Large intestine (tissue), 3 donors: ENCODE measurements at regions not wholly inside any gene's neighbourhood (a gene's known extent, or its start where the extent isn't known, plus 50 kb on each side); places are given as distances from the start of the nearest gene placed in this dataset.

Source experiments
- DNase-seq, 2 donors: peaks; one replicate each; pipeline versions ENCODE4 v3.0.0 to v3.0.0-alpha.2; 2013
- H3K27ac ChIP-seq: one replicate; pipeline ENCODE4 v1.5.1; 2013; ENCODE audit warnings: low read length
- H3K27me3 ChIP-seq: 2 replicates; pipeline ENCODE4 v1.6.1; 2013; ENCODE audit warnings: low read length; ENCODE audit not compliant: control insufficient read depth, insufficient read depth
- H3K36me3 ChIP-seq: 2 replicates; pipeline ENCODE4 v1.6.1; 2013; ENCODE audit warnings: low read length; ENCODE audit not compliant: control insufficient read depth, insufficient read depth
- H3K4me1 ChIP-seq: one replicate; pipeline ENCODE4 v1.6.1; 2013; ENCODE audit warnings: low read length; ENCODE audit not compliant: control insufficient read depth, insufficient read depth
- H3K4me3 ChIP-seq: one replicate; pipeline ENCODE4 v1.5.1; 2013; ENCODE audit warnings: low read length
- H3K9me3 ChIP-seq: one replicate; pipeline ENCODE4 v1.6.1; 2013; ENCODE audit warnings: mild to moderate bottlenecking, low read depth, low read length, moderate library complexity; ENCODE audit not compliant: control insufficient read depth
- WGBS: methylation state at CpG from one replicate; pipeline ENCODE4 v1.1.5; 2013; ENCODE audit warnings: low lambda C conversion rate; ENCODE audit not compliant: insufficient coverage; 5-methylcytosine and 5-hydroxymethylcytosine counted together

DNA sequence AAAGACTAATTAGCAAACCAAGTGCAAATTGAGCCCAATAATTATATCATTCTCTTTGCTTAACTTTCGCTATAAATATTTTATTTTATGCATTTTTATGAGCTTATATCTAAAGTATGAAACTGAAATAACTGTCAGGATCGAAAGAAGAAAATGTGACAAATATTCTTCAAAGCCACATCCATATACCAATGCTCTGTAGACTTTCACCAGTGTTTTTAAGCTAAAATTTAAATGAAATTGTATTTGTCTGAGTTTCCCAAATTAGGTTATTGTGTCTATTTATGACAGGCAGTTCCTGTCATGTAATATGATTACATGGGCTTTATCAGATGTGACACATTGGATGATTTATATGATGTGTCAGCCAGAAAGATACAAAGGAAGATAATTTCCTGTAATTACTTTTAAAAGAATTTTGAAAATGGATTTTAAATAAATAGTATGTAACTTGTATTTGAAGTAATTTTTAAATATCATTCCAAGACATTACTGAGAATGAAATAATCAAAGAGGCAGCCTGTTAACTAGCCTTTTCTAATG lies 317.9 kb upstream of the KLF6 start:
- H3K27ac ChIP-seq, result no peak overlapping the region
- H3K27me3 ChIP-seq, result no peaks in the 10 kb centered on the region
- no peaks in the 10 kb centered on the region for H3K36me3 ChIP-seq
- H3K9me3 ChIP-seq, result no peaks in the 10 kb centered on the region
- 80% methylated on average over 1 of the region's 2 CpGs for WGBS
- no peak for DNase-seq
- no peak overlapping the region for H3K4me3 ChIP-seq
- no peaks in the 10 kb centered on the region for H3K4me1 ChIP-seq

DNA sequence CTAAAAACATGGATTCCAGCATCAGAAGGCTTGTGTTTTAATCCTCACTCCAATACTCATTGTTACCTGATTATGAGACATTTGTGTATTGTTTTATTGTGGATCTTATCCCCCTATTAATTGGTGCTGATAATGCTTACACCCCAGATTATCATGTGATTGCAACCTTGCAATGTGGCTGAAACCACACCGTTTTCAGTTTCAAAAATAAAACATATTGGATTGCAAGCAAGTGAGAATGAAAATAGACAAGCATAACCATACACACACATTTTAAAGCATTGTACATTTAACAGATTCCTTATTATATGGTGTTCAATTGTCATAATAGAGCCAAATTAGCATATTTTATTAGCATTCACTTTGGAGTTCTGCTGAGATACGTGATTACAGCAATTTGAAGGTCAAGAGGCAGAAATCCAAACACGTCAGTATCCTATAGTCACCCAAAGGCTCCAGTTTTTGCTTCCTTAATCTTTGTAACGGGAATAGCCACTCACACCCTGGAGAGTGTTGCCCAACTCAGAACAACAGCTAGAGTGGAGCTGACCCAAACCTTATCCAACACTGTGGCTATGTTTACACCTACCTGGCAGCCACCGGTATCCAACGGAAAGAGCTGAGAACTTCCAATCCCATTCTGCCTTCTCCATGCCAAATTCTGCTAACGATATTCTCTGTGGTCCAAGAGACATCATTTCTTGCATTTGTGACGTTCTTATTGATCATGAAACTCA lies 317.1 kb upstream of the KLF6 start:
- WGBS, result 80% methylated on average over 1 of the region's 8 CpGs
- no peak overlapping the region for H3K27ac ChIP-seq
- H3K36me3 ChIP-seq, result no peaks in the 10 kb centered on the region
- DNase-seq, result no peak
- H3K27me3 ChIP-seq, result no peaks in the 10 kb centered on the region
- H3K4me3 ChIP-seq, result no peak overlapping the region
- no peaks in the 10 kb centered on the region for H3K9me3 ChIP-seq
- H3K4me1 ChIP-seq, result no peaks in the 10 kb centered on the region

DNA sequence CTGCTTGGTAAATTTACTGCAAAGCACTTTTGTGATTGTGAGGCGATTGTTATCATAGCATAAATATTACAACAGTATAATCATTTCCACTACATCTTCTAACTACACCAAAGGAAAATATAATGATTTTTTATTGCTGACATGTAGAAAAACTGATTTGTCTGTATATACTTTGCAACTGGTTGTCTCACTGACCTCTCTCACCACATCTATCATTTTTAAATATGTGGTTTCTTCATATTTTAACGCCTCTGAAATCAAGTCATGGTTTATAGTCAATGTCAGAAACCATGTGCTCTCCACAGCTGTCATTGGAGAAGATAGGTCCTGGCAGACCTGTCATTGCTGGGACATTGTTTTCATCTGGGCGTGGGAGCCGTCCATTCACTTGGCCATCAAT lies 315.4 kb upstream of the KLF6 start:
- Histone ChIP-seq H3K4me3 (no peak overlapping the region), H3K27me3 (peaks cover 4% of the 10 kb centered on the region), H3K27ac (no peak overlapping the region), H3K9me3 (no peaks in the 10 kb centered on the region), H3K4me1 (no peaks in the 10 kb centered on the region), H3K36me3 (no peaks in the 10 kb centered on the region)
- 83% methylated on average over 2 of the region's 4 CpGs for WGBS
- DNase-seq, result no peak

DNA sequence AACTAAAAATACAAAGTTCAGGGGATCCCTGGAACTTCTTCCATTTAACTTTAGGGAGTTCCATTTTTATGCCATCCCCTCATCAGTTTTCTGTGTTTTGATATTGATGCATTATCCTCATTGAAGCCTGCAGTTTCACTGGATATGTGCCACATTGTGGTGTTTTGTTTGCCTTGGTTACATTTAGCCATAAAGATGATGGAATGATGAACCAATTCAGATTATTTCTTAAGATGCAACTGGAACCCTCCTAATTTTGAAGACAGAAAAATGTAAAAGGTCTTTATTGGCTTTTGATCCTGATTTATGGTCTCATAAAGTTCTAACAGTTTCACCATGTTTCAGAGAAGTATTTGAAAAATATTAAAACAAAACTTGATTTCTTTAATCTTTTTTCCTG lies 314.2 kb upstream of the KLF6 start:
- Histone ChIP-seq H3K9me3 (no peaks in the 10 kb centered on the region), H3K27me3 (peaks cover 4% of the 10 kb centered on the region), H3K36me3 (no peaks in the 10 kb centered on the region), H3K27ac (no peak overlapping the region), H3K4me3 (no peak overlapping the region), H3K4me1 (no peaks in the 10 kb centered on the region)
- no peak for DNase-seq

DNA sequence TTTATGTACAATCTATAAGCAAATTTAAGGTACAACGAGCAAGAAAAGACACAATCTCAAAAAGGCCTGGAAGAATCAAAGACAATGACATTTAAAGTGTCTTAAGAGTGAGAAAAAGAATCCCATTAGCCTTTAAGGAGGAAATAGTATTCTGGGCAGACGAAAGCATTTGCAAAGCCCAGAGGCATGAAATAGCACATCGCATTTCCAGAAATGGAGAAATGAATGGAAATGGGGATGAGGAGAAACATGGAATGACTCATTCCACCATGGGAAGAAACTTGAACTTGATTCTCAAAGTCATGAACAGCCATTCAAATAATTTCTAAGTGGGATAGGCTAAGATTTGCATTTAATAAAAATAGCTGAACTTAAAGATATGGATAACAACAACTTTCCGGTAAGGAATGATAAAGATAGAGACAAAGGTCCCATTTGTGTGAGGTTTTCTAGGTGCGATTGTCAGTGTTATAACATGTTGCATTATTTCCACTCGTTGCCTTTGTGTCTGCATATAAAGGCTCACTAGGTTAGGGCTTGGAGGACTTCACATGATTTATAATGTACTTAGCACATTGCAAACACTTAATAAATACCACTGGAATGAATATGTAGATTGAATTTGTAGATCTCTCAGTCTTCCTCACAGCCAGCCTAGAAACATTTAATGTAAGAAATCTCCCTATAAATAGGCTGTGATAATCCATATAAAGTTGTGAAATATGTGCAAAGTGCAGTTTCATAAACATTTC lies 310.3 kb upstream of the KLF6 start:
- Histone ChIP-seq H3K27ac (no peak overlapping the region), H3K4me1 (no peaks in the 10 kb centered on the region), H3K27me3 (peaks cover 4% of the 10 kb centered on the region), H3K9me3 (no peaks in the 10 kb centered on the region), H3K36me3 (no peaks in the 10 kb centered on the region), H3K4me3 (no peak overlapping the region)
- WGBS, result 86% methylated on average over 2 of the region's 6 CpGs
- no peak for DNase-seq

DNA sequence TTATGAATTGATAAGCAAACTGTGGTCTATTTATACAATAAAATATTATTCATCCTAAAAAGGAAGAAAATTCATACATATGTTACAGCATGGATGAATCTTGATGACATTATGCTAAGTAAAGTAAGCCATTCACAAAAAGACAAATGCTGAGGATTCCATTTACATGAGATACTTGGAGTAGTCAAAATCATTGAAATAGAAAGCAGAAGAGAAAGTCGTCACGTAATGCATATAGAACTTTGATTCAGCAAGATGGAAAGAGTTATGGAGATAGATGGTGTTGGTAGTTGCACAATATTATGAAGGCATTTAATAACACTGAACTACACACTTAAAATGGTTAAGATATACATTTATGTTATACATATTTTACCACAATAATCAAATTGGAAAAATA lies 309.7 kb upstream of the KLF6 start:
- no peak for DNase-seq
- peaks cover 4% of the 10 kb centered on the region for H3K27me3 ChIP-seq
- no peak overlapping the region for H3K4me3 ChIP-seq
- no peaks in the 10 kb centered on the region for H3K4me1 ChIP-seq
- 100% methylated on average over 2 of the region's 2 CpGs for WGBS
- no peaks in the 10 kb centered on the region for H3K9me3 ChIP-seq
- H3K36me3 ChIP-seq, result no peaks in the 10 kb centered on the region
- H3K27ac ChIP-seq, result no peak overlapping the region

DNA sequence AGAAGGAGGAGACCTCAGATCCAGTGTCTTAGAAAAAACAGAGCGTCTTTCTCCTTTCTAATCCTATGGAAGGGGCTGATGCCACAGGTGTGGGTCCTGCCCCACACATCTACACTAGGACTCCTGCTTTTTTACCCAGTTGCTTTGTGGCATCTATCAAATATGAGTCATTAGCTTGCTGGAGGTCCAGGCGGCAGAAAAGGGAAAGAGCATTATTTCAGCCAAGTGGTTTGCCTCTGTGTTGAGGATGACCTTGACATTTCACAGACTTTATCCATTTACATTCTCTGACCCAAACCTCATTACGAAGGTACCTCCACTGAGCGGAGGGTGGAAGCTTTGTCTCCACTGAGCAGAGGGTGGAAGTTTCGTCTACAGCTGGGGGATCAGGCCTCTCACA lies 308.4 kb upstream of the KLF6 start:
- WGBS, result 100% methylated on average over 3 of the region's 5 CpGs
- H3K4me3 ChIP-seq, result no peak overlapping the region
- no peaks in the 10 kb centered on the region for H3K4me1 ChIP-seq
- no peaks in the 10 kb centered on the region for H3K36me3 ChIP-seq
- H3K27ac ChIP-seq, result no peak overlapping the region
- DNase-seq, result no peak
- peaks cover 4% of the 10 kb centered on the region for H3K27me3 ChIP-seq
- no peaks in the 10 kb centered on the region for H3K9me3 ChIP-seq

DNA sequence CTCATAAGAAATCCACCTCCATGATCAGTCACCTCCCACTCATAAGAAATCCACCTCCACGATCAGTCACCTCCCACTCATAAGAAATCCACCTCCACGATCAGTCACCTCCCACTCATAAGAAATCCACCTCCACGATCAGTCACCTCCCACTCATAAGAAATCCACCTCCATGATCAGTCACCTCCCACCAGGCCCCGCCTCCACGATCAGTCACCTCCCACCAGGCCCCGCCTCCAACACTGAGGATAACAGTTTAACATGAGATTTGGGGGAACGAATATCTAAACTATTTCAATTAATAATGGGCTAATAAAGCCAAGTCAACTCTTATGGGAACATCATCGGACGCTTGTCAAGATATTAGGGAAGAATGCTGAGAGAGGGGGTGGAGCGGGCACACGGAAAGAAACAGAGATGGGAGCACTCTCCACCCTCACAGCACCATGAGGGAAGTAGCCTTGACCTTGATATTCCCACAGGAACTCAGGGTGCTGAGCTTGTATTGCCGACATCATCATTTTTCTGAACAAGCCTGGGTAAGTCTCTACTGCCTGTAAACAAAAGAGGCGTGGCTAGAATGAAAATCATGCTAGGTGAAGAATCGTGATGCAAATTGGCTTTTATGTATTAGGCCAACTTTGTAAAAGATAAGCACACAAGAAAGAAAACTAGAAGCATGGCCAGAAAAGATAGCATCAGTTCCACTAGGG lies 303.5 kb upstream of the KLF6 start:
- no peaks in the 10 kb centered on the region for H3K9me3 ChIP-seq
- WGBS, result 92% methylated on average over 2 of the region's 14 CpGs

DNA sequence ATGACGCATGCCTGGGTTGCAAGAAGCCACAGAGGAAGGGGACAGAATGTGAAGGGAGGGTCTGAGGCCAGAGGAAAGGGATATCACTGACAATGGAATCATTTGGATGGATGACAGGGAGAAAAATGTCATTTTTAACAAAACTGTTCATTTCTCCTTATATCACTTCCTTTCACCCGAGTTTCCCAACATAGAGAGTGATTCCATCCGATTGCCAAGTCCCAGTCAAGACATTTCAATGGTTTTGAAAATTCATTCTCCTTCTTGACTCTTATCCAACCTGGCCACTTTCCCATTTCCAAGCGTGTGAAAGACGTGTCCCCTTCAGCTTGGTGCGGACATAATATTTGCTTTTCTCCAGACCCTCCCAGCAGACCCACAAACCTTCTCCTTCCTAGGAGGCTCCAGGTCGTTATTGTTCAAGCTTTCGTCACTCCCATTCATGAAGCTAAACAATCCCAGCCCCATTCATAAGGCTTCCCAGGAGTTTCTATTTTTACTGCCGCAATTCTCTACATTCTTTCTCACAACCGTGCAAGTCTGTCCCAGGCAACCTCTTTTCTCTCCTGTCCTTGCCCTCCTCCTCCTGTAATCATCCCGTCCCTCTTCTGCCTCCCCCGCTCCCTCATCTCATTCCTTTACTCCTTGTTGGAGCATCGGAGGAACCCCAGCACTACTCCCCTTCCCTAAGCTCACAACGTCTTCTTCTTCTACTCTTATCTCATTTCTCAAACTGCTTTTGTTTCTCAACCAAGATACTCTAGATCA lies 301.3 kb upstream of the KLF6 start:
- WGBS, result 34% methylated on average over 6 of the region's 14 CpGs
- Histone ChIP-seq H3K27me3 (peaks cover 9% of the 10 kb centered on the region), H3K4me1 (no peaks in the 10 kb centered on the region), H3K4me3 (no peak overlapping the region), H3K27ac (no peak overlapping the region), H3K36me3 (no peaks in the 10 kb centered on the region), H3K9me3 (no peaks in the 10 kb centered on the region)
- no peak for DNase-seq

More for the DNA sequence above, 303.5 kb upstream of the KLF6 start:
- H3K36me3 ChIP-seq, result no peaks in the 10 kb centered on the region
- H3K4me1 ChIP-seq, result no peaks in the 10 kb centered on the region
- DNase-seq, result no peak
- no peak overlapping the region for H3K27ac ChIP-seq
- H3K4me3 ChIP-seq, result no peak overlapping the region
- H3K27me3 ChIP-seq, result peaks cover 9% of the 10 kb centered on the region

DNA sequence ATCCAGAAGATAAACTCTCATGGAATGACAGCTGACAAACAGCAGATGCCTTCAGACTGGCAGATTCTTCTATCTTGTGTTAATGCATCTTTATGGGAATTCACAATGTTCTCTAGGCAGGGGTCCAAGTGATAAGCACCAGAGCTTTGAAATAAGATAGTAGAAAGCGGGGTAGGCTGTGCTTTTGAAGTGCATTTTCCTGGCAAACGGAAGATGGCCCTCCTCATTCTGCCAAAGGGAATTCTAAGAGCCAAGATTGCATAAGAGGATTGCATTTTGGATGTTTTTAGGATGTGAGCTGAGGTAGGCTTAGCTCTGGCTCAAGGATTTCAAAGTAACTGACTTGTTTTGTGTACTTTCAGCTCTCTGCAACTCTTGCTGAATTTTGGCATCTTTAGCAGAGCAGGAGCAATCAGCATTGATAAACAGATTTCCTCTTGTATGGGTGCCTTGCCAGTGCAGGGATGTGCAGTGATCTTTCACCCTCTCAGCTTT lies 298.5 kb upstream of the KLF6 start:
- Histone ChIP-seq H3K4me1 (no peaks in the 10 kb centered on the region), H3K9me3 (no peaks in the 10 kb centered on the region), H3K27me3 (peaks cover 9% of the 10 kb centered on the region), H3K27ac (no peak overlapping the region), H3K36me3 (no peaks in the 10 kb centered on the region), H3K4me3 (no peak overlapping the region)
- DNase-seq, result no peak
- 65% methylated on average over 2 of the region's 2 CpGs for WGBS
